ENCODE measurements at regions not wholly inside any gene's neighbourhood (a gene's known extent, or its start where the extent isn't known, plus 50 kb on each side); places are given as distances from the start of the nearest gene placed in this dataset.

DNA sequence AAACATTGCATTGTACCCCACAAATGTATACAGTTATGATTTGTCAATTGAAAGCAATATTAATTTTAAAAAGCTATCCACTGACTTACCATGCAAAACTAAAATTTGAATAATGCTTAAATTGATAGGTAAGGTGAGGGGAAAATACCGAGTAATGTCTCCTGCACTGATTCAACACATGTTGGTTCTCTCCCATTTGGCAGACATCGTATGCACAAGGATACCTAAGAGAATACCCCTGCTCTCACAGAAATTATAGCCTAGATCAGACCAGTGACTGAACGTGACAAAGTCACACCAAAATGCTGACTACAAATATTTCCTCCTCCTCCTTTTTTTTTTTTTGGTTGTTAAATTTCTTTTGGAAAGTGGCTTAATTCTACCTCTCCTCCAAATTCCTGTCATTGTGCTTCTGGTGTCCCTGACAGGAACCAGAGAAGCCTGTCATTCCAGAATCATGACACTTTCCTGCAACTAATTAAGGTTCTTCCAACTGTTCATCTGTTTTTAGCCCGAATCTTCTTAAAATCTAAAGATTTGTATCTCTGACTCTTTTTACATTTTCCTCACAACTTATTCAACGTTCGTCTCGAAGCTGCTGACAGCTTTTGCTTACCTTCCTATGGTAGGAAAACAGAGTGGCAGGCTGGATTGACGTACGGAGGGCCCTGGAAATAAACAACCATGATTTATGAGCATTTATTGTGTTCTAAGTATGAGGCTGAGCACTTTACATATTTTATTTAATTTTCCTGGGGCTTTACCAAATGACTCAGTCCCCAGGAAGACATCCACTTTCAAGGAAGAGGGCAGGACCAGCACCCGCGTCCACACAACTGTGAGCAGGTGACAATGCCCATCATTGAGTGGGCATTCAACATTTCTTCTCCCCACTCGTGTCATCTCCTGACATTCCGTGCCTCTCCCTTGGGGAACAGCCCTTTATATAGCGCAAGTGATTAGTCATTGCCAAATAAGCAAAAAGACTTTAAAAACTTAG lies 57.9 kb upstream of the KCNE2 start:
- H3K27ac ChIP-seq, result no peak overlapping the region
- H3K36me3 ChIP-seq, result no peaks in the 10 kb centered on the region
- no peak overlapping the region for H3K4me3 ChIP-seq
- intact Hi-C loops (cut with DNase I), result no loop called here
- no peaks in the 10 kb centered on the region for H3K4me1 ChIP-seq
- no peak for ATAC-seq
- H3K27me3 ChIP-seq, result no peaks in the 10 kb centered on the region
- no peaks in the 10 kb centered on the region for H3K9me3 ChIP-seq
- TF ChIP-seq, protein P1, sequence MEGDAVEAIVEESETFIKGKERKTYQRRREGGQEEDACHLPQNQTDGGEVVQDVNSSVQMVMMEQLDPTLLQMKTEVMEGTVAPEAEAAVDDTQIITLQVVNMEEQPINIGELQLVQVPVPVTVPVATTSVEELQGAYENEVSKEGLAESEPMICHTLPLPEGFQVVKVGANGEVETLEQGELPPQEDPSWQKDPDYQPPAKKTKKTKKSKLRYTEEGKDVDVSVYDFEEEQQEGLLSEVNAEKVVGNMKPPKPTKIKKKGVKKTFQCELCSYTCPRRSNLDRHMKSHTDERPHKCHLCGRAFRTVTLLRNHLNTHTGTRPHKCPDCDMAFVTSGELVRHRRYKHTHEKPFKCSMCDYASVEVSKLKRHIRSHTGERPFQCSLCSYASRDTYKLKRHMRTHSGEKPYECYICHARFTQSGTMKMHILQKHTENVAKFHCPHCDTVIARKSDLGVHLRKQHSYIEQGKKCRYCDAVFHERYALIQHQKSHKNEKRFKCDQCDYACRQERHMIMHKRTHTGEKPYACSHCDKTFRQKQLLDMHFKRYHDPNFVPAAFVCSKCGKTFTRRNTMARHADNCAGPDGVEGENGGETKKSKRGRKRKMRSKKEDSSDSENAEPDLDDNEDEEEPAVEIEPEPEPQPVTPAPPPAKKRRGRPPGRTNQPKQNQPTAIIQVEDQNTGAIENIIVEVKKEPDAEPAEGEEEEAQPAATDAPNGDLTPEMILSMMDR (IDR thresholded peaks at IDR 0.05), result no peak
- no peak for DNase-seq

DNA sequence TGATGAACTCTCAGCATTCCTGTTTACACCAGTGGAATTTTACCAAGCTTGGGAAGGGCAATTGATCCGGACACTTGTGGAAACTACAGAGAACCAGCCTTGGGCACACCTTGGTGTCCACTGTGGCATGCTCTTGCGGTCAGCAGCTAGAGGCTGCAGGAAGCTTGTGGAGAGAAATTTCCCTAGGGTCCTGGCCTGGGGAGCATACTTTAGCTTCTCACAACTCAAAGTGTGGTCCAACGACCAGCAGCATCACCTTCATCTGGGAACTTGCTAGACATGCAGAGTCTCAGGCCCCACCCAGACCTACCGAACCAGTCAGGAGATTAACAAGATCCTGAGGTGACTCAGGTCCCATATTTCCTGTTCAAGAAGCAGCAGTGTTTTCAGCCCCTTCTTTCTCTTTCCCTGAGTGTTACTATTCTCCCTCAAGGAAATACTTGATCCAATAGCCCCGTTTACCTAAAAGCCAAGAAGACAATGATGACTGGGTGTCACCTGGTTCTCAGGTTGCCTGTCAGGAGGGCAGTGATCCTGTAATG lies 55.7 kb upstream of the KCNE2 start:
- no peaks in the 10 kb centered on the region for H3K4me1 ChIP-seq
- TF ChIP-seq, protein P1 (IDR thresholded peaks at IDR 0.05), result no peak
- H3K4me3 ChIP-seq, result no peak overlapping the region
- ATAC-seq, result no peak
- no peak overlapping the region for H3K27ac ChIP-seq
- no peaks in the 10 kb centered on the region for H3K27me3 ChIP-seq
- no peak for DNase-seq
- intact Hi-C loops (cut with DNase I), result no loop called here
- no peaks in the 10 kb centered on the region for H3K9me3 ChIP-seq
- no peaks in the 10 kb centered on the region for H3K36me3 ChIP-seq

- no peak for DNase-seq
- no peak overlapping the region for H3K27ac ChIP-seq
- H3K9me3 ChIP-seq, result no peaks in the 10 kb centered on the region
- no peak overlapping the region for H3K4me3 ChIP-seq
- no peaks in the 10 kb centered on the region for H3K27me3 ChIP-seq
- no peaks in the 10 kb centered on the region for H3K36me3 ChIP-seq
- intact Hi-C loops (cut with DNase I), result no loop called here
- no peaks in the 10 kb centered on the region for H3K4me1 ChIP-seq
- TF ChIP-seq, protein P1 (IDR thresholded peaks at IDR 0.05), result no peak
- ATAC-seq, result no peak
These were observed 52.1 kb upstream of the KCNE2 start for GRCh38 chr21:34311561-34312330.

- H3K9me3 ChIP-seq, result no peaks in the 10 kb centered on the region
- no peaks in the 10 kb centered on the region for H3K36me3 ChIP-seq
- no peaks in the 10 kb centered on the region for H3K27me3 ChIP-seq
- H3K27ac ChIP-seq, result no peak overlapping the region
- DNase-seq, result no peak
- H3K4me1 ChIP-seq, result no peaks in the 10 kb centered on the region
- ATAC-seq, result no peak
- intact Hi-C loops (cut with DNase I), result no loop called here
- TF ChIP-seq, protein P1 (IDR thresholded peaks at IDR 0.05), result no peak
- no peak overlapping the region for H3K4me3 ChIP-seq
These were observed 50.7 kb upstream of the KCNE2 start for GRCh38 chr21:34313116-34313515.
